ENCODE measurements at regions not wholly inside any gene's neighbourhood (a gene's known extent, or its start where the extent isn't known, plus 50 kb on each side); places are given as distances from the start of the nearest gene placed in this dataset.

GRCh38 chr9:88051138-88051537 lies 76.8 kb upstream of the CDK20 start:
- TF ChIP-seq CTCF (IDR thresholded peaks at IDR 0.05) (no peak), POLR2A (IDR thresholded peaks at IDR 0.05) (no peak)

Data from right lobe of liver (tissue), 4 donors.